Cerebellar nuclear complex (tissue), 1 donor: ENCODE measurements at regions not wholly inside any gene's neighbourhood (a gene's known extent, or its start where the extent isn't known, plus 50 kb on each side); places are given as distances from the start of the nearest gene placed in this dataset.

ENCODE experiments used
- DNase-seq, 2 experiments: peaks; one replicate each; lab custom pipeline; 2025; lab: John Stamatoyannopoulos, UW

DNA sequence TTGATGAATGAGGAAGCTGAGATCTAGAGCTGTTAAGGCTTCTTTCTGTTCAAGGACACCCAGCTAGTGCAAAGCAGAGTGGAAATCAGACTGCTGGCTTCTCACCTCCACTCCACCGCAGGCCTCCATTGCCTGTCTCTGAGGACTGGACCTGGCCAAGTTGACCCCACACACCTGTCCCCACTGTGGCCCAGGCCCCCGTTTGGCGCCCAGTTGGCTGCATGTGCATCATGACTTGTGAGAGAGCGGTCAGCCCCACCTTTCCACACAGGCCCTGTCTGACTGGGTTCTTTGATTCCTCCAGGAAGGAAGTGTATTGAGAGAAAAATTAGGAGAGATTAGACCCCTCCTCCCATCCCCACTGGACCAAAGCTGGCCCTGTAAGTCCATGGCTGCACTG lies 206.3 kb upstream of the TLE3 start:
- DNase-seq, result no peak

DNA sequence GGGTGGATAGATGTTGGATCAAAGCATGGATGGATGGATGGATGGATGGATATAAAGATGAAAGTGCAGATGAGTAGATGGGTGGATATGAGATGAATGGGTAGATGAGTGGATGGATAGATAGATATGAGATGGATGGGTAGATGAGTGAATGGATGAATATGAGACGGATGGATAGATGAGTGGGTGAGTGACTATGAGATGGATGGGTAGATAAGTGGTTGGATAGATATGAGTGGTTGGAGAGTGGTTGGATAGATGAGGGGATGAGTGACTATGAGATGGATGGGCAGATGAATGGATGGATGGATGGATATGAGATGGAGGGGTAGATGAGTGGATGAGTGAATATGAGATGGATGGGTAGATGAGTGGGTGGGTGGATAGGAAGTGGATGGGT lies 204.6 kb upstream of the TLE3 start:
- no peak for DNase-seq

DNA sequence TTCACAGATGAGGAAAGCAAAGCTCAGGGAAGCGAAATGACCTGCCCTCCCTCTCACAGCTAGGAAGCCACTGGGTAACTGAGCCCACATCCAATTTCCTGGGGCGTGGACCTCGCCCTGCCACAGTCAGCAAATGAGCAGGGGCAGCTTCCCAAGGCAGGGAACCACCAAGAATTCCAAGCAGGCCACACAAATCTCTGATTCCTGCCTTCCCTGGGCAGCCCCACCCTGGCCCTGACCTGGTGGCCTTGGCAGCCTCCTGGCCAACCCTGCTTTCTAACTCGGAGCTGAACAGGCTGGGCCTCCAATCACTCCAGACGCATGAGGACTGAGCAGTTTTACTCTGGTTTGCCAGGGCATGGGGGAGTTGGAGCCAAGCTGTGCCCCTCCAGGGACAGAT lies 203.7 kb upstream of the TLE3 start:
- no peak for DNase-seq

- no peak for DNase-seq
Observed at GRCh38 chr15:70299931-70300869, 202.5 kb upstream of the TLE3 start.

DNA sequence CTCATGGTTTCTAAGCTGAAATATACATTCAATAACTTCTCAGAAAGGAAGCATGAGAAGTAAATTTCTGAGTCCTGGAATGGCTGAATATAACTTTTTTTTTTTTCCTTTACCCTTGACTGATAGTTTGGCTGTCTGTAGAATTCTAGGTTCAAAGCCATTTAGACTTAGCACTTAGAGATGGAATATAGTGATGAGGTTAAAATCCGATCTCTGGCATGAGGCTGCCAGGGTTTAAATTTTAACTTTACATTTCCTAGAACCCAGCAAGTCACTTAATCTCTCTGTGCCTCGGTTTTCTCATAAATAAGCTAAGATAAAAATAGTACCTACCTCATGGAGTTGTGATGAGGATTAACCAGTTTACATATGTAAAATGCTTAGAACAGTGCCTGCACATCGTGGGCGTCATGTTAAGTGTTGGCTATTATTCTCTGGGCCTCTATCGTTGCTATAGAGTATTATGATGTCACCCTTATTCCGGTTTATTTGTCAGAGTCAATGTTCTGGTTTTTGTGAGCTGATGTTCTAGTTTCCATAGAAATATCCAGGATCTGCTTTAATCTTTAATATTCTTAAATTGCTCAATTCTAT lies 199.8 kb upstream of the TLE3 start:
- DNase-seq, result no peak

GRCh38 chr15:70294731-70295305 lies 197.1 kb upstream of the TLE3 start:
- no peak for DNase-seq

DNA sequence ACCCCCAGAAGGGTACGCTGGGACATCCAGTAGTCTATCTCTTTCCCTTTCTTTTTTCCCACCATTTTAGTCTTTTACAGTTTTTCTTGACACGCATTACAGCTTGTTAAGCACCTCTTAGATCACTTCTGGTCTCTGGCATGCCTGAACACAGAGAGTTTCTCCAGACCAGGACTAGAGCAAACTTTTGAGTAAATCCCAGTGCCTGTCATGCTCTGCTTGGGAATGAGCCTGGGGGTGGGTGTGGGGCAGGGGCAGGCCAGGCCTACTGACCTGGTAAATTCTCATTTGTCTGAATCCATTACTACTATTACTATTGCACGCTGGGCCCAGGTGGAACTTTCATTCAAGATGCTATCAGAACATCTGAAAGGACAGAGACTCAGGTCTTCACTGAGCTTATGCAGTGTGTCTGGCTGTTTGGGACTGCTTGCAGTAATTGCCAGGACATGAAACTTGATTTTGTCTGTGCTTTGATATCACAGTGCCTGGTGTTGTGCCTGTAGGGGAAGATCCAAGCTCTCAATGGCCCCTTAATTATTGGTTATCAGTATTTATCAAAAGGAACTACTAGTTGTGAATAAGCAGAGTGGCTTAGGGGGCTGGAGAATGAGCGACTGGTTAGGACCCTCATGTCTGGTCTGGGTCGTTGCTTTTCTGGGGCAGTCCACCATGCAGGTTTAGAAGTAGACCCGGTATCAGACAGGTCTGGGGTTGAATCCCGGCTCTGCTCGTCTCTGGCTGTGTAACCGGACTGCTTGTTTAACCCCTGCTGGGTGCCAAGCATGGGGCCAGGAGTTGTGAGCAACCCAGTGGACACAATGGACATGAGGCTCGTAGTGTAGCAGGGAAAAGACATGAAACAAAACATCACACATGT lies 196.1 kb upstream of the TLE3 start:
- DNase-seq, result no peak

- no peak for DNase-seq
Observed at GRCh38 chr15:70293138-70293537, 195.4 kb upstream of the TLE3 start.

- DNase-seq, result no peak
Observed at GRCh38 chr15:70292076-70292760, 194.5 kb upstream of the TLE3 start.

DNA sequence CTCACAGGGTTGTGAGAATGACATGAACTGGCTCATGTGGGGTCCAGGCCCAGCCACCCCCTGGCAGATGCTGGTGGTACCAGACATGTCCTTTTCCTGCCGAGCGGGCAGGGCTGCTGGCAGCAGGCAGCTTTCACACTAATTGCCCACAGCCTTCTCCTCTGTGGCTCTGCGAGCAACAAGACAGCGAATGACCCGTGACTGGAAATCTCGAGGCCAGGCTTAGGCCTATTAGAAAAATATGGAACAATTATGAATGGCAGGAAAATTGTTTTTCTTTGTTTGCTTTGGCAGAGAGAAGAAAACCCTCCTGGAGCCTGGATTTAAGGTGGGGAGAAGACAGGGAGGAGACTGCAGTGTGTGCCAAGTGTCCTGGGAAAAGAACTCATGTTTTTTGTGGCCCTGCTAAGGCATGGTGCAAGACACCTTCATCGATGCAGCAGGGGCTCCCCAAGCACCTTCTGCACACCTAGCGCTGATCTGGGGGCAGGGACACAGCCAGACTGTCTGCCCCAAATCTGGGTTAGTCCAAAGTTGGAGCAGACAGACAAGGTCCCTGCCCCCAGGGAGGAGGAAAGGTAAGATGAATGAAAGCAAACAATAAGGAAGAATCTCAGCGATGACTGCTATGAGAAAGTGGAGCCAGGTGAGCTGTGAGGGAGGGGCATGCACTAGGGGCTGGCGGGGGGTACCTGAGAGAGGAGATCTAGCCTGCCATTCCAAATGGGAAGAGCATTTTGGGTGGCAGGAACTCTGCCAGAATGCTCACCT lies 193.8 kb upstream of the TLE3 start:
- no peak for DNase-seq

GRCh38 chr15:70290708-70291107 lies 193.0 kb upstream of the TLE3 start:
- DNase-seq, result no peak

DNA sequence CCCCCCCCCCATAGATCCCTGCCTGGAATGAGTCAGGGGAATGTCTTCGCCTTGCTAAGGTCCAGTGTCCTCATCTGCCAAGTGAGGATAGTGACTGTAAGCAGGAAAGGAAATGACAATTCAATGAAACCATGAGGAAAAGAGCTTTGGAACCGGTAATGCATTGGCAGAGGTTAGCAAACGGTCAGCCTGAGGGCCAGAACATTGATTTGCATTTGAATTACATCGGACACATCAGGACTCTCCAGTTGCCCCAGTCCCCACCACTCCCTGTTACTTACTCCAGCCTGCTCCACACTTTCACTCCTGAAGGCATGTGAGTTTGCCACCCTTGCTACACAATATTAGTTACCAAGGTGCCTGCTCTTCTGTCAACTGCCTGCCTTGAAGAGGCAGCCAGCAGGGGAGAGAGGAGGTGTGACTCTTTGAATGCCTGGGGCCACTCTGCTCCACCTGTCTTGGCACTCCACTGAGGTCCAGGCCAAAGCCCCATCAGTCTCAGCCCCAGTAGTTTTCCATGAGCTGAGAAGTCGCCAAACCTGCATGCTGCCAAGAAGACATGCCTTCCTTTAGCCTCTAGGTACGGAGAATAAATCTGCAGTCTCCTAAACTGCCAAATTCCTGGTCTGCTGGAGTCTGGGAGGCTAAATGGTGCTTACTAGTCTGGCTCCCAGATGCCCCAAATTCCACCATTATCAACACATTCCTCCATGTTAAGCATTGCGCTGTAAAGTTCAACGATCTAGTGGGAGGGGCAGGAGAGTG lies 191.7 kb upstream of the TLE3 start:
- no peak for DNase-seq

GRCh38 chr15:70286113-70286806 lies 188.5 kb upstream of the TLE3 start:
- DNase-seq, result no peak

GRCh38 chr15:70284438-70285214 lies 186.9 kb upstream of the TLE3 start:
- no peak for DNase-seq

DNA sequence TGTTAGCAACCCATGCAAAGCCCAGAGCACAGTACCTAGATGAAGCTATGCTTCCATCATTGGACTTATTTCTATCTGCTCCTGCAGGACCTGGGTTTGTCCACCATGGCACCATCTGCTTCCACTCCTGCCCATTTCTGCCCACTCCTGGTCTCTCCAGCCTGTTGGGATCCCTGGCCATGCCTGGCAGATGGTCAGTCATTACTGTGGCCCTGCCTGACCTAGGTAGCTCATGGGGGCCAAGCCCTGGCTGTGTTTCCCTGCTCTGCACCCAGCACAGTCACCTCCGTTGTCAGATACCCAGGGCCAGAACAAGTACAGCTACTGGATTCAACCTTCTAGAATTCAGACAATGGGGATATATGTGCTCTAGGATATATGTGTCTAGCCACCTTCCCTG lies 185.8 kb upstream of the TLE3 start:
- no peak for DNase-seq

DNA sequence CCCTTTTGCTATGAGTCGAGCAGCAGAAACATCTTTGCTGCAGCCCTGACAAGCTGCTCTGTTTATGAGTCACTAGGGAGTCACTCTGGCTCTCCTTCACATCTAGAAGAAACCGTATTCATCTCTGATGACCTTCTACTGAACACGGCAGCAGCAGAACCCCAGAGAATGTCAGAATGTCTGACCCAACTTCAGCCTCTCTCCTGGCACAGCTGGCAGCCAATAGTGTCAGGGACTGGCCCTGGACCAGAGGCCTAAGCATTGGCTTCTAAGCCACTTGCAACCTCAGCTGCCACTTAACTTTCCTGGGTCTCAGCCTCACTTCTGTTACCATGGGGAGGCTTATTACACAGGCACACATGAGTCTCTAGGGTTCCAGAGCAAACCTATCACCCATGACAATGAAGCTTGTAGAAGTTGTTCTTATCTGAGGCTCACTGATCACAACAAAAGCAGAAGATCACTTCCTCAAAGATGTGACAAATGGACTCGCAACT lies 184.1 kb upstream of the TLE3 start:
- DNase-seq, result no peak

GRCh38 chr15:70281261-70281810 lies 183.6 kb upstream of the TLE3 start:
- no peak for DNase-seq

DNA sequence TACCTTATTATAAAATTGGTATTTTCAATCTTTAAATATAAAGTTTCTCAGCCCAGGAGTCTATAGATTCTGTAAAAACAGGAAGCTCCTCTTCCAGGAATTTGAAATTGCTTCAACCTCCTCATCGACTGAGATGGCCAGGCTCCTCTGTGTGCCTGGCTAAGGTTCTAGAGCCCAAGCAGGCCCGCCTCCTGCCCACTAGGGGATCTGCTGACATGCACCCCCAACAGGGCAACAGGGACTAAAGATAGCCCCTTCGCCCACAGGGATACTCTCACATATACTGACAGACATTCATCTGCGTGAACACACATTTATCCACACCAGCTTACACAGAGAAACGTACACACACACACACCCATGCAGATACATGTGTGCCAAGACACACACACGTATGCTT lies 183.1 kb upstream of the TLE3 start:
- no peak for DNase-seq
